Peyer's patch (tissue), 4 donors: ENCODE measurements at regions not wholly inside any gene's neighbourhood (a gene's known extent, or its start where the extent isn't known, plus 50 kb on each side); places are given as distances from the start of the nearest gene placed in this dataset.

Experiments used
- POLR2A ChIP-seq, 2 donors: fragments of 450-650 bp; IDR thresholded peaks; one replicate each; pipeline ENCODE4 v1.5.1; 2017; ENCODE audit warnings: antibody characterized with exemption in 2 of 2, mild to moderate bottlenecking in 2 of 2, moderate library complexity in 2 of 2
- TF ChIP-seq, protein P1 (sequence below), 6 experiments: fragments of 450-650 bp in 4 of 6; fragments of 200-600 bp in 2 of 6; sonication (generic) in 1 of 6; IDR thresholded peaks; one replicate each; pipeline ENCODE4 v1.5.1; 2017 to 2019; ENCODE audit warnings: antibody characterized with exemption in 6 of 6, mild to moderate bottlenecking in 3 of 6, moderate library complexity in 1 of 6

DNA sequence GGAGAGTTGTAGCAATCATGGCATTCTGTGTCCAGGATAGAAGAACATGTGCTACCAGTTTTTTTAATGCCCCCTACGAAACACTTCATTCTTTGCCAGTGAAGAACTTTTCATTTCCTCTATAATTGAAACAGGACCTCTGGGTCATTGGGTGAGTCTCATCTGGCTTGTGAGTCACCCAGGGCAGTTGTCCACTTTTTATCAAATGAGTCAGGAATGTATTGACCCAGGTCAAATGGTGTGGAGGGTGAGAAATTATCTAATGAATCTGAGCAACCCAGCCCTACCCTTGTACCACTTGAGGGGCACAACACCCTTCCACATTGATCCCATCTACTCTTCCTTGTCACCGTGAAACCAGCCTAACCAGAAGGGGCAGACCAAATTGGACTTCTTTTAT lies 417.3 kb upstream of the PROX1 start:
- TF ChIP-seq, protein P1, sequence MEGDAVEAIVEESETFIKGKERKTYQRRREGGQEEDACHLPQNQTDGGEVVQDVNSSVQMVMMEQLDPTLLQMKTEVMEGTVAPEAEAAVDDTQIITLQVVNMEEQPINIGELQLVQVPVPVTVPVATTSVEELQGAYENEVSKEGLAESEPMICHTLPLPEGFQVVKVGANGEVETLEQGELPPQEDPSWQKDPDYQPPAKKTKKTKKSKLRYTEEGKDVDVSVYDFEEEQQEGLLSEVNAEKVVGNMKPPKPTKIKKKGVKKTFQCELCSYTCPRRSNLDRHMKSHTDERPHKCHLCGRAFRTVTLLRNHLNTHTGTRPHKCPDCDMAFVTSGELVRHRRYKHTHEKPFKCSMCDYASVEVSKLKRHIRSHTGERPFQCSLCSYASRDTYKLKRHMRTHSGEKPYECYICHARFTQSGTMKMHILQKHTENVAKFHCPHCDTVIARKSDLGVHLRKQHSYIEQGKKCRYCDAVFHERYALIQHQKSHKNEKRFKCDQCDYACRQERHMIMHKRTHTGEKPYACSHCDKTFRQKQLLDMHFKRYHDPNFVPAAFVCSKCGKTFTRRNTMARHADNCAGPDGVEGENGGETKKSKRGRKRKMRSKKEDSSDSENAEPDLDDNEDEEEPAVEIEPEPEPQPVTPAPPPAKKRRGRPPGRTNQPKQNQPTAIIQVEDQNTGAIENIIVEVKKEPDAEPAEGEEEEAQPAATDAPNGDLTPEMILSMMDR (IDR thresholded peaks at IDR 0.05), result no peak
- TF ChIP-seq POLR2A (IDR thresholded peaks at IDR 0.05), result no peak
